ENCODE measurements at regions not wholly inside any gene's neighbourhood (a gene's known extent, or its start where the extent isn't known, plus 50 kb on each side); places are given as distances from the start of the nearest gene placed in this dataset.
"Not testable (repeated sequence)": the region's sequence is repeated elsewhere in the genome, so short reads cannot be mapped to it uniquely, and the experiment has no call there.

- Histone ChIP-seq H3K4me3 (no peak overlapping the region), H3K36me3 (no peaks in the 10 kb centered on the region), H3K9me3 (no peaks in the 10 kb centered on the region), H3K27me3 (no peaks in the 10 kb centered on the region; the same call in 1 of the 2 replicates)
- no peak for DNase-seq
These were observed 255.7 kb downstream of the ADGRD1 start for GRCh38 chr12:131209082-131210070.

- Histone ChIP-seq H3K27me3 (no peaks in the 10 kb centered on the region; the same call in 1 of the 2 replicates), H3K4me3 (no peak overlapping the region), H3K9me3 (no peaks in the 10 kb centered on the region), H3K36me3 (no peaks in the 10 kb centered on the region)
- DNase-seq: no peak
These were observed 257.0 kb downstream of the ADGRD1 start for GRCh38 chr12:131210506-131211339.

GRCh38 chr12:131211340-131211938 is 257.7 kb downstream of the ADGRD1 start:
- Histone ChIP-seq H3K9me3 (no peaks in the 10 kb centered on the region), H3K4me3 (no peak overlapping the region), H3K36me3 (no peaks in the 10 kb centered on the region), H3K27me3 (no peaks in the 10 kb centered on the region)
- DNase-seq: no peak

- no peaks in the 10 kb centered on the region for H3K27me3 ChIP-seq
- no peak for DNase-seq
- no peaks in the 10 kb centered on the region for H3K36me3 ChIP-seq
- no peak overlapping the region for H3K4me3 ChIP-seq
- H3K9me3 ChIP-seq: no peaks in the 10 kb centered on the region
These were observed 260.3 kb downstream of the ADGRD1 start for GRCh38 chr12:131213896-131214442.

GRCh38 chr12:131214936-131215335 is 261.2 kb downstream of the ADGRD1 start:
- not testable (repeated sequence) for H3K4me3 ChIP-seq, H3K36me3 ChIP-seq, H3K9me3 ChIP-seq, H3K27me3 ChIP-seq, DNase-seq

- not testable (repeated sequence) for H3K9me3 ChIP-seq, DNase-seq, H3K36me3 ChIP-seq, H3K4me3 ChIP-seq, H3K27me3 ChIP-seq
These were observed 262.9 kb downstream of the ADGRD1 start for GRCh38 chr12:131216587-131216986.

- H3K9me3 ChIP-seq: no peaks in the 10 kb centered on the region
These were observed 263.4 kb downstream of the ADGRD1 start for GRCh38 chr12:131217024-131217586.

GRCh38 chr12:131218026-131218922 is 264.6 kb downstream of the ADGRD1 start:
- Histone ChIP-seq H3K27me3 (no peaks in the 10 kb centered on the region), H3K9me3 (no peaks in the 10 kb centered on the region), H3K4me3 (no peak overlapping the region), H3K36me3 (no peaks in the 10 kb centered on the region)
- DNase-seq: no peak

More at GRCh38 chr12:131217024-131217586, 263.4 kb downstream of the ADGRD1 start:
- H3K4me3 ChIP-seq: no peak overlapping the region
- no peak for DNase-seq
- no peaks in the 10 kb centered on the region for H3K27me3 ChIP-seq
- H3K36me3 ChIP-seq: no peaks in the 10 kb centered on the region

- Histone ChIP-seq H3K9me3 (no peaks in the 10 kb centered on the region), H3K36me3 (no peaks in the 10 kb centered on the region), H3K27me3 (no peaks in the 10 kb centered on the region), H3K4me3 (no peak overlapping the region)
- no peak for DNase-seq
These were observed 265.4 kb downstream of the ADGRD1 start for GRCh38 chr12:131218923-131219669.

GRCh38 chr12:131219670-131220330 is 266.1 kb downstream of the ADGRD1 start:
- H3K4me3 ChIP-seq: no peak overlapping the region

GRCh38 chr12:131220331-131220685 is 266.6 kb downstream of the ADGRD1 start:
- no peak for DNase-seq
- H3K36me3 ChIP-seq: no peaks in the 10 kb centered on the region
- no peaks in the 10 kb centered on the region for H3K9me3 ChIP-seq
- no peak overlapping the region for H3K4me3 ChIP-seq
- no peaks in the 10 kb centered on the region for H3K27me3 ChIP-seq

More at GRCh38 chr12:131219670-131220330, 266.1 kb downstream of the ADGRD1 start:
- H3K36me3 ChIP-seq: no peaks in the 10 kb centered on the region
- DNase-seq: no peak
- no peaks in the 10 kb centered on the region for H3K9me3 ChIP-seq
- no peaks in the 10 kb centered on the region for H3K27me3 ChIP-seq

- no peaks in the 10 kb centered on the region for H3K9me3 ChIP-seq
- no peaks in the 10 kb centered on the region for H3K36me3 ChIP-seq
- H3K27me3 ChIP-seq: no peaks in the 10 kb centered on the region
- no peak overlapping the region for H3K4me3 ChIP-seq
- DNase-seq: no peak
These were observed 267.6 kb downstream of the ADGRD1 start for GRCh38 chr12:131221061-131221956.

GRCh38 chr12:131221957-131222328 is 268.2 kb downstream of the ADGRD1 start:
- Histone ChIP-seq H3K36me3 (no peaks in the 10 kb centered on the region), H3K9me3 (no peaks in the 10 kb centered on the region), H3K27me3 (no peaks in the 10 kb centered on the region), H3K4me3 (no peak overlapping the region)
- no peak for DNase-seq
